ENCODE measurements at regions not wholly inside any gene's neighbourhood (a gene's known extent, or its start where the extent isn't known, plus 50 kb on each side); places are given as distances from the start of the nearest gene placed in this dataset.

GRCh38 chr3:59502806-59503205, 453.0 kb upstream of the CFAP20DC start:
- TF ChIP-seq, protein P1, sequence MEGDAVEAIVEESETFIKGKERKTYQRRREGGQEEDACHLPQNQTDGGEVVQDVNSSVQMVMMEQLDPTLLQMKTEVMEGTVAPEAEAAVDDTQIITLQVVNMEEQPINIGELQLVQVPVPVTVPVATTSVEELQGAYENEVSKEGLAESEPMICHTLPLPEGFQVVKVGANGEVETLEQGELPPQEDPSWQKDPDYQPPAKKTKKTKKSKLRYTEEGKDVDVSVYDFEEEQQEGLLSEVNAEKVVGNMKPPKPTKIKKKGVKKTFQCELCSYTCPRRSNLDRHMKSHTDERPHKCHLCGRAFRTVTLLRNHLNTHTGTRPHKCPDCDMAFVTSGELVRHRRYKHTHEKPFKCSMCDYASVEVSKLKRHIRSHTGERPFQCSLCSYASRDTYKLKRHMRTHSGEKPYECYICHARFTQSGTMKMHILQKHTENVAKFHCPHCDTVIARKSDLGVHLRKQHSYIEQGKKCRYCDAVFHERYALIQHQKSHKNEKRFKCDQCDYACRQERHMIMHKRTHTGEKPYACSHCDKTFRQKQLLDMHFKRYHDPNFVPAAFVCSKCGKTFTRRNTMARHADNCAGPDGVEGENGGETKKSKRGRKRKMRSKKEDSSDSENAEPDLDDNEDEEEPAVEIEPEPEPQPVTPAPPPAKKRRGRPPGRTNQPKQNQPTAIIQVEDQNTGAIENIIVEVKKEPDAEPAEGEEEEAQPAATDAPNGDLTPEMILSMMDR (IDR thresholded peaks at IDR 0.05), result no peak
- TF ChIP-seq POLR2A (IDR thresholded peaks at IDR 0.05), result no peak
